KMS-11 (cell line): ENCODE measurements at regions not wholly inside any gene's neighbourhood (a gene's known extent, or its start where the extent isn't known, plus 50 kb on each side); places are given as distances from the start of the nearest gene placed in this dataset.

Experiments used
- H2AFZ ChIP-seq: fragments of 200-600 bp; sonication (generic); 2 replicates; pipeline ENCODE4 v1.6.1; 2016; ENCODE audit warnings: antibody characterized with exemption, mixed run types, low read depth
- H3K27ac ChIP-seq: fragments of 200-600 bp; sonication (generic); 2 replicates; pipeline ENCODE4 v1.6.1; 2016; ENCODE audit warnings: mild to moderate bottlenecking, mixed run types
- H3K27me3 ChIP-seq: fragments of 200-600 bp; sonication (generic); 2 replicates; pipeline ENCODE4 v1.6.1; 2017; ENCODE audit warnings: mild to moderate bottlenecking, low read depth, mixed run types, moderate library complexity; ENCODE audit not compliant: insufficient read depth
- H3K36me3 ChIP-seq: fragments of 200-600 bp; sonication (generic); 2 replicates; pipeline ENCODE4 v1.6.1; 2017; ENCODE audit warnings: mild to moderate bottlenecking, mixed run types; ENCODE audit not compliant: insufficient read depth
- H3K4me1 ChIP-seq: fragments of 200-600 bp; sonication (generic); 2 replicates; pipeline ENCODE4 v1.6.1; 2016; ENCODE audit warnings: mild to moderate bottlenecking, low read depth, mixed run types; ENCODE audit not compliant: poor library complexity, severe bottlenecking
- H3K4me2 ChIP-seq: fragments of 200-600 bp; sonication (generic); 2 replicates; pipeline ENCODE4 v1.7.0; 2016; ENCODE audit warnings: mild to moderate bottlenecking, mixed run types
- H3K4me3 ChIP-seq: fragments of 200-600 bp; sonication (generic); IDR thresholded peaks from 2 replicates; pipeline ENCODE4 v1.6.1; 2017; ENCODE audit warnings: low read depth, low read length, mixed read lengths; ENCODE audit not compliant: insufficient read depth
- H3K79me2 ChIP-seq: fragments of 200-600 bp; sonication (generic); 2 replicates; pipeline ENCODE4 v1.6.1; 2016; ENCODE audit warnings: low read depth, mixed run types; ENCODE audit not compliant: insufficient read depth
- H3K9ac ChIP-seq: fragments of 200-600 bp; sonication (generic); 2 replicates; pipeline ENCODE4 v1.6.1; 2016; ENCODE audit warnings: mild to moderate bottlenecking, mixed run types
- H4K20me1 ChIP-seq: fragments of 200-600 bp; sonication (generic); 2 replicates; pipeline ENCODE4 v1.6.1; 2016; ENCODE audit warnings: mild to moderate bottlenecking, mixed run types; ENCODE audit not compliant: insufficient read depth
- TF ChIP-seq, protein P1 (sequence below): fragments of 200-600 bp; sonication (generic); conservative IDR thresholded peaks from 2 replicates; pipeline ENCODE4 v1.6.1; 2017; ENCODE audit warnings: low read depth, mild to moderate bottlenecking, antibody characterized with exemption, low read length, moderate library complexity, mixed read lengths

DNA sequence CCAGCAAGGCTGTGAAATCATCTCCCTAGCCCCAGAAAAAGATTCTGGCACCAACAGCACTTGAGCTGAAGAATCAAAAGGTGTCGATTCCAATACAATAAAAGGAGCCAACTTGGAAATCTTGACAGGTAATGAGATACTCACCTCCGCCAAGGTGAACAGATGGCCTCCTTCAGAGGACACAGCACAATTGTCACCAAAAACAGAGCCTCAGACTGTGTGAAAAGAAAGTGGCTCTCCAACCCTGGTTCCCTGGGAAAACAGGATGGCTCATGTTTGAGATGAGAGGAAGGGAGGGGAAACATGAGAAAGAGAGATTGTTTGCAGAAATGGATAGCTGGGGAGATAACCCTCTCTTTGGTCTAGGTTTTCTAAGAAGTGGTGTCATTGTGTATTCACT is 168.9 kb downstream of the HS3ST1 start:
- Histone ChIP-seq H3K27me3 (no peaks in the 10 kb centered on the region), H3K27ac (no peak overlapping the region), H3K4me1 (no peaks in the 10 kb centered on the region), H3K9ac (no peak overlapping the region), H2AFZ (no peak overlapping the region), H3K36me3 (no peaks in the 10 kb centered on the region), H3K4me2 (no peak overlapping the region), H4K20me1 (no peaks in the 10 kb centered on the region), H3K79me2 (no peaks in the 10 kb centered on the region), H3K4me3 (no peak overlapping the region)
- TF ChIP-seq, protein P1, sequence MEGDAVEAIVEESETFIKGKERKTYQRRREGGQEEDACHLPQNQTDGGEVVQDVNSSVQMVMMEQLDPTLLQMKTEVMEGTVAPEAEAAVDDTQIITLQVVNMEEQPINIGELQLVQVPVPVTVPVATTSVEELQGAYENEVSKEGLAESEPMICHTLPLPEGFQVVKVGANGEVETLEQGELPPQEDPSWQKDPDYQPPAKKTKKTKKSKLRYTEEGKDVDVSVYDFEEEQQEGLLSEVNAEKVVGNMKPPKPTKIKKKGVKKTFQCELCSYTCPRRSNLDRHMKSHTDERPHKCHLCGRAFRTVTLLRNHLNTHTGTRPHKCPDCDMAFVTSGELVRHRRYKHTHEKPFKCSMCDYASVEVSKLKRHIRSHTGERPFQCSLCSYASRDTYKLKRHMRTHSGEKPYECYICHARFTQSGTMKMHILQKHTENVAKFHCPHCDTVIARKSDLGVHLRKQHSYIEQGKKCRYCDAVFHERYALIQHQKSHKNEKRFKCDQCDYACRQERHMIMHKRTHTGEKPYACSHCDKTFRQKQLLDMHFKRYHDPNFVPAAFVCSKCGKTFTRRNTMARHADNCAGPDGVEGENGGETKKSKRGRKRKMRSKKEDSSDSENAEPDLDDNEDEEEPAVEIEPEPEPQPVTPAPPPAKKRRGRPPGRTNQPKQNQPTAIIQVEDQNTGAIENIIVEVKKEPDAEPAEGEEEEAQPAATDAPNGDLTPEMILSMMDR = no peak

DNA sequence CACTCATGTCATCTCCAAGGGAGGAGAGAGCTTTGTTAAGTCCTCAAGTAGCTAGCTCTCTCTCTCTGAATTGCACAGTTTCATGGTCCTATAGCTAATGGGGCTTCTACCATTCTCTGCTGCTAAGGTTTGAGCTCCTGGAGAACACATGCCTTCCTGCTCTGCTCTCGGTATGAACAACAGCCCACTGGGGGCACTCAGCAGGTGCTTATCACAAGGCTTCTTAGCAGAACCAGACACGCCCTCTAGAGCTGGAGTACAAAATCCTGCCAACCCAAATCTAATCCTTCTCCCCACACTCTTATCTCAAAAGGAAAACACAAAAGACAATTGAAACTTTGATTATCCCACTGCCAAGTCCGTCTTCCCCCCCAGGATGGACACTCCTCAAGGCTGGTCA is 176.5 kb downstream of the HS3ST1 start:
- Histone ChIP-seq H3K79me2 (no peaks in the 10 kb centered on the region), H4K20me1 (no peaks in the 10 kb centered on the region), H2AFZ (no peak overlapping the region), H3K27ac (no peak overlapping the region), H3K9ac (no peak overlapping the region), H3K27me3 (no peaks in the 10 kb centered on the region), H3K4me2 (no peak overlapping the region), H3K4me1 (peaks cover 5% of the 10 kb centered on the region), H3K4me3 (no peak overlapping the region), H3K36me3 (no peaks in the 10 kb centered on the region)
- TF ChIP-seq, protein P1 = no peak

DNA sequence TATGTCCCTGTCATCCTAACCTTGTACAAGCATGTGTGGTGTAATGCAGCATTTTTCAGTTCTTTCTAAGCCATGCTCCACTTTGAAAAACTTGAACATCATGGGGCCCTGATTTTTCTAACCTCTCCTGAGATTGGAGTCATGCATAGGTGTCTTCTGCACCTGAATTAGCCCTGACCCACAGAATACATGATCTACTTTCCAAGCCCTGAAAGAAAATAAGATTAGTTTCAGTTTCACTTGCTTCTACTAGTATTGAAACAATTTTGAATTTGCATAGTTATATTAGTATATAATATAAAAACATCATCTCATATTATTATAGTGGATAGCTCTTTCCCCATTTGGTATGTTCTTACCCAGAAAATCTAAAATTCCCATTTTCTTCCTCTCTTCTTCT is 178.2 kb downstream of the HS3ST1 start:
- H3K9ac ChIP-seq = no peak overlapping the region
- H3K27me3 ChIP-seq = no peaks in the 10 kb centered on the region
- no peaks in the 10 kb centered on the region for H3K79me2 ChIP-seq
- peaks cover 5% of the 10 kb centered on the region for H3K4me1 ChIP-seq
- H2AFZ ChIP-seq = no peak overlapping the region
- TF ChIP-seq, protein P1 = no peak
- H3K36me3 ChIP-seq = no peaks in the 10 kb centered on the region
- no peak overlapping the region for H3K4me2 ChIP-seq
- H3K27ac ChIP-seq = no peak overlapping the region
- H3K4me3 ChIP-seq = no peak overlapping the region
- H4K20me1 ChIP-seq = no peaks in the 10 kb centered on the region

DNA sequence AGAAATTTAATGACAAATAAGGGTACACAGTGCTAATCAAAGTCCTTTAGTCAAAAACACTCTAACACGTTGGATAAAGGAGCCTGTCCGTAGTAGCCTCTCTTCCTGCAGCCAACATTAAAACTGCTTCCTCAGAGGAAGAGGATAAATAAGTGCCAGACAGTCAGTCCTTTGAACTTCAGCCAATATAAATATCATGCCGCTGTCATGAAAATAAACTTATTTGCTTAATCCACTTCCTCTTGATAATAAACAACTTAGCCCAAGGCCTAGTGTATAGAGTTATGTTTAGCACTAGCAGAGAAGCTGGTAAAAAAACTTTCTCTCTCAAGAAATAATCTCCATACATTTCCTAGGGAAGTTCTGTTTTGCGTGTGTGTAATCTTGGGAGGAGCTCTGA is 196.7 kb downstream of the HS3ST1 start:
- no peak overlapping the region for H3K4me2 ChIP-seq
- TF ChIP-seq, protein P1 = no peak

More for the DNA sequence above, 196.7 kb downstream of the HS3ST1 start:
- Histone ChIP-seq H4K20me1 (no peaks in the 10 kb centered on the region), H3K27me3 (no peaks in the 10 kb centered on the region), H3K27ac (no peak overlapping the region), H3K79me2 (no peaks in the 10 kb centered on the region), H2AFZ (no peak overlapping the region), H3K9ac (no peak overlapping the region), H3K4me1 (no peaks in the 10 kb centered on the region), H3K4me3 (no peak overlapping the region), H3K36me3 (no peaks in the 10 kb centered on the region)
